HG02623 (cell line): ENCODE measurements at regions not wholly inside any gene's neighbourhood (a gene's known extent, or its start where the extent isn't known, plus 50 kb on each side); places are given as distances from the start of the nearest gene placed in this dataset.

ENCODE experiments used
- ATAC-seq: cut with Tn5 transposase; IDR thresholded peaks from one replicate; pipeline ENCODE4 v1.9.1; 2021; ENCODE audit warnings: moderate library complexity; ENCODE audit not compliant: unreplicated experiment

DNA sequence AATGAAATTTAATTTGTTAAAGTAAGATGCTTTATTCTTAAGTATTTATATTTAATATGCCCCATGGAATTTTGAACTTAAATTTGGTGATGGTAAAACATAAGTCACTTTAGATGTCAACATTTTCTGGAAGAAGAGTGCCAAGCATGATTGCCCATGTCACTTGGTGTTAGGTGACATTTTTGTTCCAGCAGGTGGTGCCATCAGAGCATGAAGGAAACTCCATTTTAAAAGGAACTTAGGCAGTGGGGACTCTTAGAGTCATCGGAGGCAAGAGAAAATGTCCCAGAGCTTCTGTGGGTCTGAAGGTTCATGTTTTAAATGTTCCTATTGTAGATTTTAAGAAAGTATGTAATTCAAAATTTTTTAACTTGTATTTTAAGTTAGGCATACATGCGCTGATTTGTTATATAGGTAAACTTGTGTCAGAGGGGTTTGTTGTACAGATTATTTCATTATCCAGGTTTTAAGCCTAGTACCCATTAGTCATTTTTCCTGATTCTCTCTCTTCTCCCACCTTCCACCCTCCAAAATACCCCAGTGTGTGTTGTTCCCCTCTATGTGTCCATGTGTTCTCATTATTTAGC lies 789.3 kb downstream of the SEMA5A start:
- no peak for ATAC-seq

GRCh38 chr5:8765886-8766285 lies 780.0 kb downstream of the SEMA5A start:
- ATAC-seq, result no peak

DNA sequence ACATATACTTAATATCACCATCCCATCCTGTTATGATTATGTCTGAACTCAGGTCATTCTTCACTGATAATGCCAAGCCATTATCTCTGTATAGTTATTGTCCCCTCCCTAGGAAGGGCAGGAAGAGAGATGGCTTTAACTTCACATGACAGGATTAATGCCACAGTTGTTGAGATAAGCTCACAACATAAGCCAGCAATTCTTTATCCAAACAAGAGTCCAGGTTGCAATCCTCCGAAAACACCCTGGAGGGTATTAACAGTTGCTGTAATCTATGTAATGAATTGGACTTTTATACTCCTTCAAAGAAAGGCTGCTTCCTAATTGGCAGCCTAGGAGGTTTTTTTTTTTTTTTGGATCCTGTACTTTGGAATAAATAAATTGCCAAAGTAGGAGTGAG lies 779.4 kb downstream of the SEMA5A start:
- no peak for ATAC-seq

DNA sequence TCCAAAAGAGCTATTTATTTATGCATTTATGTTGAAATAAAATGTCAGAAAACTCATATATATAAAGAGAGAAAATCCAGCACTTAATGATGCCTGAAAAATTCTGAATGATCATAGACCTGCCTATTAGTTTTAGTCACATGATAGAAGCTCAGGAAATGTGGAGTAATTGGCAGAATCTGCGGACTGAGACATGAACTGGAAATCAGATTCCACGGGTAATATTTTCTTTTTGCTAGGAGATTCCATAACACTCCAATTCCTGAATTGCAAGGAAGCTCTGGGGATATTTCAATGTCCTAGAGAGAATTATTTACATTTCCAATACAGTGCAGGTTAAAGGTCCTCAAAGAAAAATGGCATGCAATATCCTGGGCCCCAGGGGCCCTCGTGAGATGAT lies 778.8 kb downstream of the SEMA5A start:
- ATAC-seq, result no peak

DNA sequence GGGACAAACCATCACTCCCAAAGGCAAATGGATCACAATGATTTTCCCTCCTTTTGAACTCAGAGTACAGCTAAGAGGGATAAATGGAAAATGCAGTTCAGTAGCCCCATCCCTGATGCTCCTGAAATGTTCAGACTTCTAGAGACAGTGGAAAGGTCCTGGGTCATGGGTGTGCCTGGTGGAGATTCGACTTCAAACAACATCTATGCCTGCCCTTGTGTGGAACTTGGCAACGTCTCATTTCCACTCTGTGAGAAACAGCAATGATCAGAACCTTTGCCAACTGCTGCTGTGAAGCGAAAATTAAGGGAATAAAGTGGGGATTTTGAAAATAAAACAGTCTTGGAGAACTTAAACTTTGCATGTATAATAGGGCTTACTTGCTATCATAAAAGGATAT lies 778.1 kb downstream of the SEMA5A start:
- ATAC-seq, result no peak

DNA sequence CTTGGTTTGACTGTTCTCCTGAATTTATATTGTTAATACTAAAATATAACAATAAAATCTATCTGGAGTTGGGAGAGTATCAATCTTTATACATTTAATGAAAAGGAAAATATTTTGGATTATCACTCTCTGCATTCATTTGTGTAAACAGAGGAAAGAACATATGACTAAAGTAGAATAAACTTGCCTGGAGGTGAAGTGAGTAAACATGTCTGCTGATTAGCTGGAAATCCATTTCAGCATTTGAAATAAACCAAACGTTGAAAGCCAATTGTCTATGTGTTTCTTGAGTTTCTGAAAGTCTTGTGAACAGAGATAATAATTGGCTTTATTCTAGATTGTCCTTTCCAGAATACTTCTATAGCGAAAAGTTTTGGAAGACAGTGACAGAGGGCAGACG lies 776.2 kb downstream of the SEMA5A start:
- ATAC-seq, result no peak

GRCh38 chr5:8770431-8770830 lies 775.4 kb downstream of the SEMA5A start:
- ATAC-seq, result no peak

DNA sequence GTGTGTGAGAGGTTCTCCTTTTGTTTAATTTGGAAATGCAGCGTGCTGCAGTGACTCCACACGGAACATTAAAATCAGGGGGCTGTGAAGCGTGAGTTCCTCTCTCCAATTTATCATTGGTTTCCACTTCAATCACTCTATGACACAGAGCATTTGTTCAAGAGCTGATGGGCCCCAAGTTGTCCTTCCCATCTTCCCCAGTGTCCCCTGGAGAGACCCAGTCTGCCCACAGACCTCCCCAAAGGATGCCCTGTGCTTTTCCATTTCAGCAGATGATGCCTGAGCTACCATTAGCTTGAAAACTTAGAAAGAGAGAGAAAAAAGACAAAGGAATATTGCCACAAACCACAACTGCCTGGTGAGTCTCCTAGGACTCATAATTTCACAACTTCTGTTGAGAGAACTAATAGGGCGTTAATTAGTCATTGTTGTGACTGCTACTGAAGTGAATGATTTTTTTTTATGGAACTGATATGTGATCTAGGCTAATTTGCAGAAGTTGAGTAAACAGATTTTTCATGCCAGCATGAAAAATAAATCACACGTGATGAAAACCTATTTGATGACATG lies 772.7 kb downstream of the SEMA5A start:
- ATAC-seq, result no peak

- no peak for ATAC-seq
These were observed 761.2 kb downstream of the SEMA5A start for GRCh38 chr5:8784692-8785091.

GRCh38 chr5:8788246-8788645 lies 757.6 kb downstream of the SEMA5A start:
- no peak for ATAC-seq

- ATAC-seq, result no peak
These were observed 740.2 kb downstream of the SEMA5A start for GRCh38 chr5:8805653-8806052.

- no peak for ATAC-seq
These were observed 738.2 kb downstream of the SEMA5A start for GRCh38 chr5:8807636-8808035.

DNA sequence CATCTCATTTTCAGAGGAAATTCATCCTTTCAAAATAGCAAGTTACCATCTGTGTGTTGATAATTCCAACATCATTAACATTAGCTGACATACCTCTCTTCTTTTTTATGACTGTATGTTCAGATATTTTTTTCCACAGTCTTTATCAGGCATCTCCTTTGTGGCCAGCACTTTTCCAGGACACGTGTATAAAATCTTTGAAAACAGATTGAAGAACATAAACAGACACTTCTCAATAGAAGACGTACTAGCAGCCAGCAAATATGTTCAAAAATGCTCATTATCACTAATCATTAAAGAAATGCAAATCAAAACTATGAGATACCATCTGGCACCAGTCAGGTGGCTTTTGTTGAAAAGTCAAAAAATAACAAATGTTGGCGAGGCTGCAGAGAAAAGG lies 734.3 kb downstream of the SEMA5A start:
- no peak for ATAC-seq

- no peak for ATAC-seq
These were observed 732.7 kb downstream of the SEMA5A start for GRCh38 chr5:8813180-8813579.

- ATAC-seq, result no peak
These were observed 731.8 kb downstream of the SEMA5A start for GRCh38 chr5:8814105-8814504.

DNA sequence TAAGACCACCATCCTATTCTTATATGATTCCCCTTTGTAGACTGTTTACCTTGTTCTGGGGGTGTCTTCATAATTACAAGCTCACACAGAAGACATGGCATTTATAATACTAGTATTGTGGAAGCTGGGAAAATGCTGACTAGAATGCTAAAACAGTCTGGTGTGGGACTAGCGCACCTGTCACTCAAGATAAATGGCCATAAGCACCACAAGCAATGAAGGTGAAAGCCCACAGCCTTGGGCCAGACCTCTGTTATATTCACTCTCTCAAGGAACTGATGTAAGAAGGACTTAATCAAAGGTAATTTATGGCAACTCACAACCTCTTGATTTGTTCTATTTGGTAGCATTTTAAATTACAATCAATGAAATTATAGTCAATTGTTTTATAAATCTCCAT lies 721.5 kb downstream of the SEMA5A start:
- ATAC-seq, result no peak

- ATAC-seq, result no peak
These were observed 720.6 kb downstream of the SEMA5A start for GRCh38 chr5:8825139-8825757.

GRCh38 chr5:8826508-8826907 lies 719.4 kb downstream of the SEMA5A start:
- ATAC-seq, result no peak

DNA sequence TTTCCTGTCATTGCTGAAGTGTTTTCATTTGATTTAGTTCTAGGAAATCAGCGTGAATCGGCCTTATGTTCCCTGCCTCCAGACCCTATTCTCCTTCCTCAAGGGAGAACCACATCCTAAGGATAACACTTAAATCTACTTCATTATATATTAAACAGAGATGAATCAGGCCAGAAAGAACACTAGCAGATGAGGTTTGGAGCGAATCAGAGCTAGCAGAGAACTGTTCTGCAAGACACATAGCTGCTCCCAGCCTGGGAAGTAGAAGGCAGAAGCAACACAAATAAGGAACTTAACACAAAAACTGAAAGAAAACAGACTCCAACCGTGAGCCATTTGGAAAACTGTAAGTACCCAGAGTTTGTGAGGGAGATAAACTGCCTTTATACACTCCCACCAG lies 718.2 kb downstream of the SEMA5A start:
- no peak for ATAC-seq

- no peak for ATAC-seq
These were observed 717.1 kb downstream of the SEMA5A start for GRCh38 chr5:8828596-8829322.

DNA sequence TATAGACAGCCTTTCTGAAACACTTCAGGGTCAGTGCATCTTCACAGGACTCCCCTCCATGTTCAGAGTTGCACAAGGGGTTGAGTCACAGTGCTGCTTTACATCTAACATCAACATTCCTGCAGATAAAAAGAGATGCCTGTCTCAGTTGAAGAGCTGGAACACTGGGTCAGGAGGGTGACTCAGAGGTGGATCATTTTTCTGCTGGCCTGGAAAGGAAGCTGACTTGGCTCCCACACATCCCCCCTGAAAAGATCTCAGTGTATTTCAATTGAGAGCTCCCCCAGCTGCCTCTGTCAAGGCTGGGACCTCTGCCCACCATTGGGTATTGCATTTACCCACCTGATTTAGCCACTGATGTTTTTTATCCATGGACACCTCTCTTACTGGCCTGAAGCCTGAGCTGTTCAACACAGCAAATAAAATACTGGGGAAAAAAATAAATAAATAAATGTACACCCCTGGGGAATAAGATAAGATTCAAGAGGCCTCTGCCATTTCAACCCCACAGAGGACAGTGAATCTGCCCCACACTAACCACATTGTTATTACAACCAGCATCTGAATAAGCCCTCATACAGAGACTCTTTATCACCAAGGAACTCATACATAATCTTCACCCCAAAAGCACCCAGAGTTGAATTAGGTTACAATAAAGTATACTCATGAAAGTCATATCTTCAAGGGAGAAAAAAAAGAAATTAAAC lies 716.4 kb downstream of the SEMA5A start:
- ATAC-seq, result no peak

GRCh38 chr5:8831251-8831650 lies 714.6 kb downstream of the SEMA5A start:
- no peak for ATAC-seq
